K562 (cell line): ENCODE measurements at regions not wholly inside any gene's neighbourhood (a gene's known extent, or its start where the extent isn't known, plus 50 kb on each side); places are given as distances from the start of the nearest gene placed in this dataset.

ENCODE experiments used
- CREM ChIP-seq: IDR thresholded peaks from 2 replicates; pipeline ENCODE4 v1.6.1; 2014; ENCODE audit warnings: antibody characterized with exemption, low read depth
- CTCF ChIP-seq, 3 experiments: IDR thresholded peaks in 2 of 3; conservative IDR thresholded peaks in 1 of 3; 2 replicates each; pipeline ENCODE4 v1.5.1; 2011 to 2012; ENCODE audit warnings: low read length in 3 of 3, mild to moderate bottlenecking in 3 of 3, control low read depth in 2 of 3, improper control_type of control experiment in 1 of 3, inconsistent platforms in 1 of 3, low read depth in 1 of 3, mixed read lengths in 1 of 3, moderate library complexity in 1 of 3; ENCODE audit not compliant: insufficient read depth in 2 of 3
- JUNB ChIP-seq: fragments of 450-650 bp; formaldehyde crosslinking; conservative IDR thresholded peaks from 2 replicates; pipeline ENCODE4 v1.4.0; 2020; ENCODE audit warnings: mild to moderate bottlenecking
- NFRKB ChIP-seq: fragments of 450-650 bp; IDR thresholded peaks from 2 replicates; pipeline ENCODE4 v1.6.1; 2016; ENCODE audit warnings: low read depth
- POLR2A ChIP-seq: fragments of 450-650 bp; conservative IDR thresholded peaks from 2 replicates; pipeline ENCODE4 v1.6.1; 2016
- RBM39 ChIP-seq: fragments of 200-400 bp; formaldehyde crosslinking; optimal IDR thresholded peaks from 2 replicates; pipeline ENCODE3; 2018; ENCODE audit warnings: low read depth, low read length
- ZBTB1 ChIP-seq: sonication (generic); formaldehyde crosslinking; IDR thresholded peaks from 2 replicates; pipeline ENCODE4 v1.8.1; 2023; ENCODE audit warnings: missing genetic modification reagents, low read depth, mild to moderate bottlenecking, borderline replicate concordance
- ZNF121 ChIP-seq: sonication (generic); formaldehyde crosslinking; conservative IDR thresholded peaks from 2 replicates; pipeline ENCODE4 v1.8.0; 2022; ENCODE audit warnings: missing genetic modification reagents
- ZNF232 ChIP-seq: sonication (generic); formaldehyde crosslinking; IDR thresholded peaks from 2 replicates; pipeline ENCODE4 v1.8.0; 2022; ENCODE audit warnings: mild to moderate bottlenecking, missing genetic modification reagents
- ZNF583 ChIP-seq: fragments of 250-450 bp; sonication (Bioruptor Pico); IDR thresholded peaks from 2 replicates; pipeline ENCODE4 v1.4.0; 2020

GRCh38 chr5:67723873-67724272 is 491.7 kb upstream of the PIK3R1 start:
- TF ChIP-seq ZBTB1 (CRISPR knock-in tag) (no peak), ZNF121 (CRISPR knock-in tag) (no peak), ZNF232 (CRISPR knock-in tag) (no peak), POLR2A (no peak), CTCF (IDR thresholded peaks at IDR 0.05 in 2 of 3, conservative IDR thresholded peaks at IDR 0.05 in 1 of 3; ENCODE audit: insufficient read depth in 2 of 3, low read depth in 1 of 3, low read length in 3 of 3) (no peak), ZNF583 (CRISPR knock-in tag) (no peak), JUNB (CRISPR knock-in tag) (no peak), CREM (no peak), NFRKB (no peak), RBM39 (no peak)
